PFSK-1 (cell line): ENCODE measurements at regions not wholly inside any gene's neighbourhood (a gene's known extent, or its start where the extent isn't known, plus 50 kb on each side); places are given as distances from the start of the nearest gene placed in this dataset.

ENCODE experiments used
- FOXP2 ChIP-seq: optimal IDR thresholded peaks from 2 replicates; pipeline ENCODE3; 2011; ENCODE audit warnings: borderline replicate concordance, control low read depth, inconsistent platforms; ENCODE audit not compliant: insufficient read depth; ENCODE audit errors: extremely low read length, extremely low read depth
- POLR2AphosphoS5 ChIP-seq: IDR thresholded peaks from 2 replicates; pipeline ENCODE4 v1.6.1; 2012; ENCODE audit warnings: low read depth, mild to moderate bottlenecking, control low read depth, low read length, moderate library complexity
- TAF1 ChIP-seq: IDR thresholded peaks from 2 replicates; pipeline ENCODE4 v1.6.1; 2012; ENCODE audit warnings: low read length, control low read depth, borderline replicate concordance; ENCODE audit not compliant: insufficient read depth

DNA sequence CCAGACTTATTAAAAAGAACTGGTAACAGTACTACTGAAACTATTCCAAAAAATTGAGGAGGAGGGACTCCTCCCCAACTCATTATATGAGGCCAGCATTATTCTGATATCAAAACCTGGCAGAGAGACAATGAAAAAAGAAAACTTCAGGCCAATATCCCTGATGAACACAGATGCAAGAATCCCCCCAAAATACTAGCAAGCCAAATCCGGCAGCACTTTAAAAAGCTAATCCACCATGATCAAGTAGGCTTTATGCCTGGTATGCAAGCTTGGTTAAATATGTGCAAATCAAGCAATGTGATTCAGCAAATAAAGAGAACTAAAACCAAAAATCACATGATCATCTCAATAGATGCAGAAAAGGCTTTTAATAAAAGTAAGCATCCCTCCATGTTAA, 2271.0 kb upstream of the C9orf72 start:
- no peak for TF ChIP-seq FOXP2
- TF ChIP-seq TAF1, result no peak
- TF ChIP-seq POLR2AphosphoS5, result no peak
